Spinal cord (tissue), 9 donors: ENCODE measurements at regions not wholly inside any gene's neighbourhood (a gene's known extent, or its start where the extent isn't known, plus 50 kb on each side); places are given as distances from the start of the nearest gene placed in this dataset.
A peak's percentile ranks its signal among the peaks of the same experiment; 100 is the strongest.

Source experiments
- DNase-seq, 6 donors: peaks; one replicate each; pipeline versions ENCODE4 v3.0.0 to v3.0.0-alpha.2; 2013 to 2015; ENCODE audit warnings: low spot score in 6 of 6, low read depth in 4 of 6
- H3K27ac ChIP-seq: one replicate; pipeline ENCODE4 v1.5.1; 2013; ENCODE audit warnings: low read depth, low read length, control low read depth
- H3K27me3 ChIP-seq: one replicate; pipeline ENCODE4 v1.6.1; 2013; ENCODE audit warnings: low read length; ENCODE audit not compliant: control insufficient read depth, insufficient read depth
- H3K36me3 ChIP-seq: one replicate; pipeline ENCODE4 v1.6.1; 2013; ENCODE audit warnings: low read length; ENCODE audit not compliant: control insufficient read depth, insufficient read depth
- H3K4me1 ChIP-seq: one replicate; pipeline ENCODE4 v1.6.1; 2013; ENCODE audit warnings: low read length; ENCODE audit not compliant: control insufficient read depth, insufficient read depth
- H3K4me3 ChIP-seq: one replicate; pipeline ENCODE4 v1.5.1; 2013; ENCODE audit warnings: low read depth, low read length, control low read depth
- H3K9me3 ChIP-seq: one replicate; pipeline ENCODE4 v1.6.1; 2013; ENCODE audit warnings: low read length; ENCODE audit not compliant: control insufficient read depth, insufficient read depth
- whole genome bisulfite sequencing: methylation state at CpG from one replicate; pipeline ENCODE4 v1.1.5; 2013; ENCODE audit warnings: missing lambda C conversion rate; ENCODE audit not compliant: insufficient coverage; 5-methylcytosine and 5-hydroxymethylcytosine counted together
- donor health status: healthy.

DNA sequence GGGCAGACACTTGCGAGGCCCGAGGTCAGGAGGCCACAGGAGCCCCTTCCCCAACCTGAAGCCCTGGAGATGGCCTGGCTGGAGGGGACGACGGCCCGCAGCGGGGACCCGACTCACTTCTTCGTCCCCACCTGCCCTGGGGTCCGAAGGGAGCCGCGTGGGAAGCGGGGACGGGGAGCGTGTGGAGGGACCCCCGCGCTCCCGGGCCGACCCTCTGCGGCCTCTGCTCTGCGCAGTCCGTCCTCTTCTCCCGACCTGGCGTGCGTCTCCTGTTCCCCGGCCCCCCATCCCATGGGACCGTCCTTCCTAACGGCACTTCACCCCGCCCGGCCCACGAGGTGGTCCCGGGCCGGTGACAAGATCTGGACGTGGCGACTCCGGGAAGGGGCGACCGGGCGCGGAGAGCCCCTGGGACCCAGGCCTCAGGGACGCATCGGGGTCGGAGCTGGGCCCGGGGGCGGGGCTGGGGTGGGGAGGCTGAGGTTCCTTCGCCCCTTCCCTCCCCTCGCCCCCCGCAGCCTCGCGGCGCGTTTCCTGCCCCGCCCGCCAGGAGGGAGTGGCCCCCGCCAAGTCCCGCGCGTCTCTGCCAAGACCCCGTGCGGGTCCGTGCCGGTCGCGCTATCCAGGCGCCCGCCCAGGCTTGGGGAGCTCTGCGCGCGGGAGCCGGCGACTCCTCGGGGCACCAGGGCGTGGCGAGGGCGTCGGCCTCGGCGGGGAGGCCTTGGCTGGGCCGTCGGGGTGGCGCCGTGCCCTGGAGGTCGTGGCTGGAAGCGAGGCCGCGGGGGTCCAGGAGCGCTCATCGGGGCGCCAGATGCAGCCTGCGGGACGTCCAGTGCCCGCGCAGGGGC lies 97.1 kb downstream of the TNFAIP2 start:
- 7% methylated on average over 72 of the region's 92 CpGs for WGBS
- Histone ChIP-seq H3K27me3 (peaks cover 23% of the 10 kb centered on the region), H3K4me3 (no peak overlapping the region), H3K9me3 (peaks cover 2% of the 10 kb centered on the region), H3K4me1 (peaks cover 7% of the 10 kb centered on the region), H3K36me3 (no peaks in the 10 kb centered on the region), H3K27ac (no peak overlapping the region)
- peak in 1 of 6 donors; percentile 14 for DNase-seq

DNA sequence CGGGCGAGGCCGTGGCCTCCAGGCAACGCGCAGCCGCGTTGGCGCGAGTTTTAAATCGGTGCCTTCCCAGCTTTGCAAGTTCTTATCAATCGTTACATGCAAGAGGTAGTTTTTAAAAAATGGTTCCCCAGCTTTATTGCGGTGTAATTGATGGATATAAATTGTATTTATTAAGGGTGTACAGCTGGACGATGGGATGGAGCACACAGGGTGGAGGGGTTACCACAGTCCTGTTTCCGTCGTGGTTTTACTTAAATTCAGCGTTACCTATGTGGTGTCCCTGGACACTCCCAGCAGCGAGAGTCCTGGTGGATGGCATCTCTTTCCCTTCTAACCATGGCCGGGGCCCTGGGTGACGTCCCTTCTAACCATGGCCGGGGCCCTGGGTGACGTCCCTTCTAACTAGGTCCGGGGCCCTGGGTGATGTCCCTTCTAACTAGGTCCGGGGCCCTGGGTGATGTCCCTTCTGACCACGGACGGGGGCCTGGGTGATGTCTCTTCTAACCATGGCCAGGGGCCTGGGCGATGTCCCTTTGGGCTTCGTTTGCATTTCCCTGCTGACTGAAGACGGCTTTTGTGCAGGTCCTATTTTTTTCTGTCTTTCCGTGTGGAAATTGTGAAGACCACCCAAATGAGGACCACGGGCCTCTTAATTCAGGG lies 97.9 kb downstream of the TNFAIP2 start:
- no peak overlapping the region for H3K4me3 ChIP-seq
- peak in 2 of 6 donors; percentile 9 to 17 for DNase-seq
- H3K9me3 ChIP-seq: peaks cover 2% of the 10 kb centered on the region
- H3K36me3 ChIP-seq: no peaks in the 10 kb centered on the region
- H3K27me3 ChIP-seq: peaks cover 23% of the 10 kb centered on the region
- H3K27ac ChIP-seq: no peak overlapping the region
- 38% methylated on average over 30 of the region's 30 CpGs for WGBS
- H3K4me1 ChIP-seq: peaks cover 9% of the 10 kb centered on the region

DNA sequence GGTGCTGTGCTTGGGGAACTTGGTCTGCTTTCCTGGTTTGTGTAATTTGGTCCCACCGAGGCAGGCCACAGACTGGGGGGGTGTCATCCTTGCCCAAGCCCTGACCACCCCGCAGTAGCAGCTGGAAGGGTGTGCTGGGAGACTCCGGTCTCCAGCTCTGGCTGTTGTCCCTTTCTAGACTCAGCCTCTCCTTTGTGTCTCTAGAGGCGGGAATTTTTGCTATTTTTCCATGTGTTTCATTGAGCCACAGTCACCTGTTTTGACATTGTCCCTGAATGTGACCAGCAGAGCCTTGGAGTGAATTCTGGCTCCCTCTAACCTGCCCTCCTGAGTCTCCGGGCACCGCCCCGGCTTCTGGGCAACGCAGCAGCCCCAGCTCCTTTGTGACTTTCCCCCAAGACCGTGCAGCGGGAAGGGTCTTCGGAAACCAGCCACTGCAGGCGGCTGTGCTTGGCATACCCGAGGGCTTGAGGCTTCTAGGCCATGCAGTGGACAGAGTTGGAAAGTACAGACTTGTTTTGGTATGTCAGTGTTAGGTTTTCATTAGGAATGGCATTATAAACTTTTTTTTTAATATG lies 98.6 kb downstream of the TNFAIP2 start:
- Histone ChIP-seq H3K27me3 (peaks cover 25% of the 10 kb centered on the region), H3K36me3 (no peaks in the 10 kb centered on the region), H3K4me1 (peaks cover 9% of the 10 kb centered on the region), H3K27ac (no peak overlapping the region), H3K9me3 (peaks cover 2% of the 10 kb centered on the region), H3K4me3 (no peak overlapping the region)
- no peak for DNase-seq
- 80% methylated on average over 12 of the region's 13 CpGs for WGBS

DNA sequence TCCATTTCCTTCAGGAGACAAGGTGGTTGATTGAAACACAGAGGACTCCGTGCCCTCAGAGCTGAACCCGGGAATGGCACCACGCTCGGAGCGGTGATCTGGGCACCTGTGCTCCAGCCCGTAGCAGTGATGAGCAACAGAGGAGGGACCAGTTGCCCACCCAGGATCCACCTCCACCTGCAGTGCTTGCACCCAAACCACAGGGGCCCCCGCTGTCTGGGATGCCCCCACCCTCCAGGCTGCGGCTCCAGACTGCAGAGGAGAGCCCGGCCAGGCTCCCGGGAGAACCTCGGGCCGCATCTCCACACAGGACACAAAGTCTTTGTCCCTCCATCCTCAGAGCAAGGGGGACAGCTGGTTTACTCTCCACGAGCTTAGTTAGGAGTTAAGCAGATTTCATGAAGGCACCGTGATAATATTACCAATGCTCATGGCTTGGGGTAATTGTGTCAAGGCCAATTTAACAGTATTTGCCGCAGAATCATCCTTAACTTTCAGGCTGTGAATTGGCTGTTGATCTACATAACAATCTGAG lies 100.6 kb downstream of the TNFAIP2 start:
- Histone ChIP-seq H3K9me3 (no peaks in the 10 kb centered on the region), H3K27ac (no peak overlapping the region), H3K4me1 (peaks cover 9% of the 10 kb centered on the region), H3K4me3 (no peak overlapping the region), H3K27me3 (peaks cover 25% of the 10 kb centered on the region), H3K36me3 (no peaks in the 10 kb centered on the region)
- 89% methylated on average over 9 of the region's 15 CpGs for WGBS
- DNase-seq: no peak

DNA sequence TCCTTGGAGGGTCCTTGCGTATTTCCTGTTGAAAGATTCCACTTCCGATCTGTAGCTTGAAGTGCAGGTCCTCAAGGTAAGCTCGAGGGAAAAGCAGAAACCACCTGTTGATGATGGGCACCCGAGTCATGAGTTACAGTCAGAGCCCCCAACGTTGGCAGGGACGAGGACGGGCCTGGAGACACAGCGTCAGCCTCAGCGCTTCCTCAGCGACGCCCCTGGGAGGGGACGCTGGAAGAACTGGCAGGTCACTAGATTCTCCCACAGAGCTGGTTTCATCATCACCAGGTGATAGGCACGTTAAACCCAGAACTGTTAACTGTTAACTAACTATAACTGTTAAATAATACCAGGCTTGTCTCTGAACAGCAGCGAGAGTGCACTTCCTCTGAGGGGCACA lies 101.8 kb downstream of the TNFAIP2 start:
- WGBS: 75% methylated on average over 13 of the region's 14 CpGs
- Histone ChIP-seq H3K4me1 (peaks cover 8% of the 10 kb centered on the region), H3K27ac (no peak overlapping the region), H3K9me3 (no peaks in the 10 kb centered on the region), H3K4me3 (no peak overlapping the region), H3K27me3 (peaks cover 21% of the 10 kb centered on the region), H3K36me3 (no peaks in the 10 kb centered on the region)
- DNase-seq: no peak

DNA sequence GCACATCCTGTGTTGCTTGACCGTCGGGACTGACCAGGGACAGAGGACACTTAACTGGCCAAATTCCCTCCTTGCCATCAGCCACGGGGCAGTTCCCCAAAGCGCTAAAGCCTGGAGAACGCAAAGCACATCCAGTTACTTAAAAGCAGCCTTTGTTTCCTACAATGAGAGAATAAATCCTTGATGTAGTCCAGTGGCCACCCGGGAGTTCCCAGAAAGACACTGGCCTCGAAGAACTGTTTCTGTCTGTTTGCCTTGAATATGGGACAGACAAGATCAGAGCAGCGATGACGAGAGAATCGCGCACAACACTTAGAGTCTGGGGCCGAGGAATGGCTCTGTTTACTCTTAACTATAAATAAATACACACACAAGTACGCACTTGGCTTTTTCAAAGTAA lies 102.2 kb downstream of the TNFAIP2 start:
- no peaks in the 10 kb centered on the region for H3K36me3 ChIP-seq
- 40% methylated on average over 9 of the region's 13 CpGs for WGBS
- H3K4me1 ChIP-seq: peaks cover 4% of the 10 kb centered on the region
- no peak overlapping the region for H3K4me3 ChIP-seq
- DNase-seq: no peak
- H3K9me3 ChIP-seq: no peaks in the 10 kb centered on the region
- H3K27ac ChIP-seq: no peak overlapping the region
- peaks cover 18% of the 10 kb centered on the region for H3K27me3 ChIP-seq

DNA sequence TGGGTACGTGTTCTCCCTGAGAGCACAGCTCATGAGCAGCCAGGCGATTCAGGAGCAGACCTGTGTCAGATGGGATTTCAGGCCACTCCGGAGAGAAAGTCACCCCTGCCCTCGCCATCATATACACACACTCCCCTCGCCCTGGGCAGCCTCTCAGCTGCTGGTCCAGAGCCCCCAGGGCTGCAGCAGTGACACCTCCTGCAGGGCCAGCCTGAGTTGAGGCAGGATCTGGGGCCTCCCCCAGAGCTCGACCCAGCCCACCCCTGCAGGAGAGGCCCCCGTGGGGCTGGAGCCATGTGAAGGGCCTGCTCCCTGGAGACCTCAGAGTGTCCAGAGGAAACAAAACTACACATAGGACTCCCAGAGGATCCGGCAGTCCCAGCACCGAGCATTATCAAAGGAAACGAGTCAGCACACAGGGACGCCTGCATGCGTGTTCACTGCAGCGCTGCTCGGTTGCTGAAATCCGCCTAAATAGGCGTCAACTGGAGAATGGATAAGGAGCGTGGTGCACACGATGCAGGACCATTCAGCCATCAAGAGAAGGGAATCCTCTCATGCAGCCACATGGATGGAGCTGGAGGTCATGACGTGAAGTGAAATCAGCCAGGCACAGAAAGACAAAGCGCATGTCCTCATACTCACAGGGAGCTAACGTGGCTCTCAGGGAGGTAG lies 104.0 kb downstream of the TNFAIP2 start:
- Histone ChIP-seq H3K36me3 (no peaks in the 10 kb centered on the region), H3K4me1 (peaks cover 4% of the 10 kb centered on the region), H3K27me3 (peaks cover 5% of the 10 kb centered on the region), H3K4me3 (no peak overlapping the region), H3K9me3 (no peaks in the 10 kb centered on the region), H3K27ac (no peak overlapping the region)
- DNase-seq: no peak
- WGBS: 70% methylated on average over 19 of the region's 21 CpGs

DNA sequence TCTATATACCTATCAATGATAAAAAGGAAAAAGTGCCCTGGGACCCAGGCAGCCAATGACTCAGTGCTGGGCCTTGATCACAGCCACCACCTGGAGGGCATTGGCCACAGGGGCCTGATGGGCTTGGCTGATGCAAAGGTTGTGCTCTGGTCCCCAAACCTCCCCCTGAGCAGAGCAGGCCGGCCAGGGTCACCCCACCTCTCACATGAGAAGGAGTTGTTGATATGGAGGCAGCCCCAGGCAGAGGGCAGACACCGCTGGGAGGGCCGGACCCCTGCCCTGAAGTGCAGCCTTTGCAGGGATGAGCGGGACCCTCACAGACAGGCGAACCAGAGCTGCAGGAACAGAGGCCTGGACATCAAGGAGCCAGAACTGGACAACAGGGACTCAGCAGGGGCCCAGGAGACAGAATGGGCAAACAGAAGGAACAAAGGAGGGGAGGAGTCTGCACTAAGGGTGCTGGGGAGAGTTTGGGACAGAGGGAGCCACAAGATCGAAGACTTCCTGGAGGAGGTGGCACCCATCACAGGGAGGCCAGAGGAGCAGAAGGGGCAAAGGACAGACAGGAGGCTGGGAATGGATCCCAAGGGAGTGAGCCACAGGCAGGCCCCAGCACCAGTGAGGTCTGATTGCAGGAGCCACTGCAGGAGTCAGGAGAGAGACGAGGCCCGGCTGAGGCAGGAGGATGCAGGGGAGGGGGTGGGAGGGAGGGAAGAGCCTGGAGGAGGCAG lies 105.0 kb downstream of the TNFAIP2 start:
- Histone ChIP-seq H3K27ac (no peak overlapping the region), H3K9me3 (no peaks in the 10 kb centered on the region), H3K4me1 (peaks cover 4% of the 10 kb centered on the region), H3K27me3 (peaks cover 5% of the 10 kb centered on the region), H3K4me3 (no peak overlapping the region), H3K36me3 (no peaks in the 10 kb centered on the region)
- WGBS: 86% methylated on average over 5 of the region's 8 CpGs
- no peak for DNase-seq

DNA sequence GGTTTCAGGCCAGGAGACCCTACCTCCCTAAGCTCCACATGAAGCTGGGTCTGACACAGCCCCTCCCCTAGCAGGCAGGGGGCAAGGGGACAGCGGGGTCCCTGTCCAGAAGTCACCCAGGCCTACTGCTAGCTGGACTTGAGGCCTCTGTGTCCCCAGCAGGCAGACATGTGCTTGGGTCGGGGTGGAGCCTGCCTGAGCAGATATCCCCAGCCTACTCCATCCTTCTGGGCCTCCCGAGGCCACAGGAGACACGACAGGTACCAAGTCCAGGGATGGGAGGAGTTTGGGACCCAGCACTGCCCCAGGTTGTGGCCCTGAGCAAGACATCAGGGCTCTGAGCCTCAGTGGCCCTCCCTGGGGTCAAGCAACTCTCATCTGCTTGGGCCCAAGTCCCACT lies 105.2 kb upstream of the EIF5 start:
- WGBS: 87% methylated on average over 4 of the region's 4 CpGs
- no peaks in the 10 kb centered on the region for H3K36me3 ChIP-seq

More for the DNA sequence above, 105.2 kb upstream of the EIF5 start:
- DNase-seq: no peak
- Histone ChIP-seq H3K9me3 (no peaks in the 10 kb centered on the region), H3K4me3 (no peak overlapping the region), H3K27me3 (peaks cover 5% of the 10 kb centered on the region), H3K27ac (no peak overlapping the region), H3K4me1 (peaks cover 4% of the 10 kb centered on the region)
